ENCODE measurements at regions not wholly inside any gene's neighbourhood (a gene's known extent, or its start where the extent isn't known, plus 50 kb on each side); places are given as distances from the start of the nearest gene placed in this dataset.

- TF ChIP-seq, protein P1, sequence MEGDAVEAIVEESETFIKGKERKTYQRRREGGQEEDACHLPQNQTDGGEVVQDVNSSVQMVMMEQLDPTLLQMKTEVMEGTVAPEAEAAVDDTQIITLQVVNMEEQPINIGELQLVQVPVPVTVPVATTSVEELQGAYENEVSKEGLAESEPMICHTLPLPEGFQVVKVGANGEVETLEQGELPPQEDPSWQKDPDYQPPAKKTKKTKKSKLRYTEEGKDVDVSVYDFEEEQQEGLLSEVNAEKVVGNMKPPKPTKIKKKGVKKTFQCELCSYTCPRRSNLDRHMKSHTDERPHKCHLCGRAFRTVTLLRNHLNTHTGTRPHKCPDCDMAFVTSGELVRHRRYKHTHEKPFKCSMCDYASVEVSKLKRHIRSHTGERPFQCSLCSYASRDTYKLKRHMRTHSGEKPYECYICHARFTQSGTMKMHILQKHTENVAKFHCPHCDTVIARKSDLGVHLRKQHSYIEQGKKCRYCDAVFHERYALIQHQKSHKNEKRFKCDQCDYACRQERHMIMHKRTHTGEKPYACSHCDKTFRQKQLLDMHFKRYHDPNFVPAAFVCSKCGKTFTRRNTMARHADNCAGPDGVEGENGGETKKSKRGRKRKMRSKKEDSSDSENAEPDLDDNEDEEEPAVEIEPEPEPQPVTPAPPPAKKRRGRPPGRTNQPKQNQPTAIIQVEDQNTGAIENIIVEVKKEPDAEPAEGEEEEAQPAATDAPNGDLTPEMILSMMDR (IDR thresholded peaks at IDR 0.05): no peak
- no peak for TF ChIP-seq POLR2A (IDR thresholded peaks at IDR 0.05)
Observed at GRCh38 chr14:38127784-38128183, 79.9 kb upstream of the SSTR1 start.
